PC-3 (cell line): ENCODE measurements at regions not wholly inside any gene's neighbourhood (a gene's known extent, or its start where the extent isn't known, plus 50 kb on each side); places are given as distances from the start of the nearest gene placed in this dataset.

Experiments
- ATAC-seq: fragments of 200-7000 bp; cut with Tn5 transposase; 2 replicates; pipeline ENCODE4 v1.9.1; 2020; ENCODE audit warnings: mild to moderate bottlenecking, moderate library complexity
- BruUV-seq: library from RNA; stranded (reverse); fragments of 400-500 nt; replicated peaks from 2 replicates; lab custom pipeline; 2021; lab: Mats Ljungman, UMichigan
- CTCF ChIA-PET: fragments of 300-600 bp; sonication (Branson Sonifier 250); formaldehyde crosslinking; loops from one replicate; lab custom pipeline; 2022; ENCODE audit warnings: antibody characterized with exemption; lab: Charles Lee
- POLR2A ChIA-PET: fragments of 300-600 bp; sonication (Branson Sonifier 250); formaldehyde crosslinking; loops from one replicate; lab custom pipeline; 2022; ENCODE audit warnings: antibody characterized with exemption; ENCODE audit not compliant: unreplicated experiment; lab: Charles Lee
- DNase-seq: peaks from one replicate; pipeline ENCODE4 v3.0.0-alpha.2; 2015
- H2AFZ ChIP-seq: fragments of 300-600 bp; sonication (generic); 2 replicates; pipeline ENCODE4 v1.6.0; 2016; ENCODE audit warnings: antibody characterized with exemption, low read length
- H3F3A ChIP-seq: fragments of 300-600 bp; sonication (generic); one replicate; pipeline ENCODE4 v1.6.0; 2017; ENCODE audit warnings: antibody characterized with exemption, low read length, control low read depth, mild to moderate bottlenecking; ENCODE audit not compliant: unreplicated experiment
- H3K27ac ChIP-seq: fragments of 300-600 bp; sonication (generic); 2 replicates; pipeline ENCODE4 v1.5.1; 2016; ENCODE audit warnings: mild to moderate bottlenecking, low read length
- H3K27me3 ChIP-seq: fragments of 300-600 bp; sonication (generic); 2 replicates; pipeline ENCODE4 v1.6.1; 2016; ENCODE audit warnings: low read length, mixed read lengths
- H3K36me3 ChIP-seq: fragments of 300-600 bp; sonication (generic); 2 replicates; pipeline ENCODE4 v1.6.1; 2016; ENCODE audit warnings: low read depth, mixed run types, low read length, mixed read lengths
- H3K4me1 ChIP-seq: fragments of 300-600 bp; sonication (generic); 2 replicates; pipeline ENCODE4 v1.5.1; 2016; ENCODE audit warnings: low read length; ENCODE audit not compliant: insufficient read depth
- H3K4me2 ChIP-seq: fragments of 300-600 bp; sonication (generic); 2 replicates; pipeline ENCODE4 v1.6.0; 2016; ENCODE audit warnings: low read length
- H3K4me3 ChIP-seq: fragments of 300-600 bp; sonication (generic); 2 replicates; pipeline ENCODE4 v1.5.1; 2016; ENCODE audit warnings: mild to moderate bottlenecking, low read length, mixed read lengths
- H3K79me2 ChIP-seq: fragments of 300-600 bp; sonication (generic); 2 replicates; pipeline ENCODE4 v1.6.1; 2017; ENCODE audit warnings: low read length, mixed read lengths
- H3K9ac ChIP-seq: fragments of 300-600 bp; sonication (generic); 2 replicates; pipeline ENCODE4 v1.6.0; 2016; ENCODE audit warnings: mild to moderate bottlenecking, low read length
- H3K9me2 ChIP-seq: fragments of 300-600 bp; sonication (generic); replicated peaks from 2 replicates; pipeline ENCODE4 v1.6.1; 2016; ENCODE audit warnings: mixed run types, low read length, mixed read lengths
- H3K9me3 ChIP-seq: fragments of 300-600 bp; sonication (generic); 2 replicates; pipeline ENCODE4 v1.6.1; 2016; ENCODE audit warnings: low read length, mixed read lengths
- H4K20me1 ChIP-seq: fragments of 300-600 bp; sonication (generic); 2 replicates; pipeline ENCODE4 v1.6.1; 2016; ENCODE audit warnings: low read length, mixed read lengths
- CTCF ChIP-seq: fragments of 300-600 bp; sonication (generic); conservative IDR thresholded peaks from 2 replicates; pipeline ENCODE4 v1.5.1; 2017; ENCODE audit warnings: antibody characterized with exemption, low read depth, mild to moderate bottlenecking, low read length
- EZH2 ChIP-seq: fragments of 300-600 bp; sonication (generic); IDR thresholded peaks from one replicate; pipeline ENCODE4 v1.6.1; 2017; ENCODE audit warnings: antibody characterized with exemption, mild to moderate bottlenecking, low read length; ENCODE audit not compliant: unreplicated experiment
- EZH2phosphoT487 ChIP-seq: fragments of 300-600 bp; sonication (generic); IDR thresholded peaks from 2 replicates; pipeline ENCODE4 v1.6.1; 2018; ENCODE audit warnings: mild to moderate bottlenecking, antibody characterized with exemption, low read length, borderline replicate concordance
- intact Hi-C: fragments of 100-400 bp; cut with micrococcal nuclease; formaldehyde crosslinking; loops from 2 replicates; pipeline ENCODE4 v1.9.0; 2023

GRCh38 chr18:67308819-67309218, 207.7 kb downstream of the DSEL start:
- ChIA-PET CTCF (no interaction called here), POLR2A (no interaction called here)
- Histone ChIP-seq H3K9me2 (no peaks in the 10 kb centered on the region), H3K4me1 (peaks cover 12% of the 10 kb centered on the region), H3K36me3 (no peaks in the 10 kb centered on the region), H4K20me1 (no peaks in the 10 kb centered on the region), H3K4me2 (no peak overlapping the region), H3K27me3 (no peaks in the 10 kb centered on the region), H3K9ac (no peak overlapping the region), H3K9me3 (no peaks in the 10 kb centered on the region), H3K27ac (no peak overlapping the region), H3F3A (no peaks in the 10 kb centered on the region), H3K79me2 (no peaks in the 10 kb centered on the region), H3K4me3 (no peak overlapping the region), H2AFZ (no peak overlapping the region)
- ATAC-seq: no peak
- DNase-seq: no peak
- BruUV-seq: no TSS peak
- TF ChIP-seq EZH2phosphoT487 (no peak), EZH2 (no peak), CTCF (no peak)
- intact Hi-C loops: no loop called here

GRCh38 chr18:67305466-67305865, 211.1 kb downstream of the DSEL start:
- Histone ChIP-seq H3K4me1 (peaks cover 11% of the 10 kb centered on the region; the same call in 1 of the 2 replicates), H2AFZ (no peak overlapping the region), H3K27me3 (no peaks in the 10 kb centered on the region), H3K36me3 (no peaks in the 10 kb centered on the region), H3K79me2 (no peaks in the 10 kb centered on the region), H3K9ac (no peak overlapping the region), H4K20me1 (no peaks in the 10 kb centered on the region), H3F3A (no peaks in the 10 kb centered on the region), H3K4me2 (no peak overlapping the region), H3K4me3 (no peak overlapping the region), H3K9me3 (0 out of 2 replicates have a peak, but pooled peaks cover 1% of the 10 kb centered on the region), H3K9me2 (no peaks in the 10 kb centered on the region), H3K27ac (no peak overlapping the region)
- DNase-seq (no peak), ATAC-seq (no peak)
- intact Hi-C loops: no loop called here
- no peak for TF ChIP-seq CTCF
- no peak for TF ChIP-seq EZH2phosphoT487
- no peak for TF ChIP-seq EZH2
- ChIA-PET POLR2A (interaction anchor here (0.6 kb wide), 1 partner anchor 274 kb away, joined by 3 read pairs; no protein-coding TSS in a partner anchor), CTCF (no interaction called here)
- no TSS peak for BruUV-seq

GRCh38 chr18:67302043-67302442, 214.5 kb downstream of the DSEL start:
- Histone ChIP-seq H3K4me3 (no peak overlapping the region; the same call in 1 of the 2 replicates), H3K9ac (no peak overlapping the region), H3F3A (no peaks in the 10 kb centered on the region), H3K9me3 (0 out of 2 replicates have a peak, but pooled peaks cover 8% of the 10 kb centered on the region), H3K4me2 (peak overlapping the region; percentile 47), H3K4me1 (peaks cover 8% of the 10 kb centered on the region; the same call in 1 of the 2 replicates), H3K9me2 (no peaks in the 10 kb centered on the region), H4K20me1 (no peaks in the 10 kb centered on the region), H3K79me2 (no peaks in the 10 kb centered on the region), H3K27me3 (no peaks in the 10 kb centered on the region), H3K27ac (peak overlapping the region; percentile 35), H3K36me3 (no peaks in the 10 kb centered on the region), H2AFZ (peak overlapping the region; percentile 67)
- ATAC-seq (peak; percentile 85), DNase-seq (peak; percentile 39)
- TF ChIP-seq CTCF (no peak), EZH2phosphoT487 (no peak), EZH2 (no peak)
- CTCF ChIA-PET: no interaction called here
- BruUV-seq: no TSS peak
- intact Hi-C loops: no loop called here
- POLR2A ChIA-PET: interaction anchor here (0.6 to 0.7 kb wide), 2 partner anchors 198 to 684 kb away, joined by 3 read pairs; no protein-coding TSS in a partner anchor
